HL-60/S4 treated with phorbol 12-myristate 13-acetate at 8.2 ng/mL for 4 days and 3 days (cell line): ENCODE measurements at regions not wholly inside any gene's neighbourhood (a gene's known extent, or its start where the extent isn't known, plus 50 kb on each side); places are given as distances from the start of the nearest gene placed in this dataset.

Experiments
- in situ Hi-C: fragments of 300-500 bp; cut with MboI; formaldehyde crosslinking; loops from 2 replicates; pipeline ENCODE4 v1.15.0; 2022; ENCODE audit warnings: low sequenced_read_pairs

DNA sequence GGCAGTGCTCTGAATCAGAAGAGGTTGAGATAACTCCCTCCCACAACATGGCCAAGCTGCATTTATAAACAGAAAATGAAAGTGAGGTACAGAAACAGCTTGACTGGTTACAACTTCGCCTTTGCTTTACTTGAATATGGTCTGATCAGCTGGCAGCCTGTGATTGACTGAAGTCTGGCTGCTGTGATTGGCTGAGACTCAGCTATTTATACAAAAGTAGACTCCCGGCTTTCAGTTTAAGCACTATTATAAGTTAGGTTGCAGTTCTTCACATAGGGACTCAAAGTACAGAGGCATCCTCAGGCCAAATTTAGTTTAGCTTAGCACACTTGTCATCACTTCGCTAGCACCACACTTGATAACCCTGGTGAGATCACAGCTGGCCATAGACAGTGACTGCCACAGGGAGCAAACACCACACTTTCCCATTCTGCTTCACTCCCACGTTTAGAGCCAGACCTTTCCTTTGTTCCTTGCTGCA, 362.6 kb downstream of the EPM2A start:
- in situ Hi-C loops: no loop called here

GRCh38 chr6:145373826-145374225, 361.5 kb downstream of the EPM2A start:
- in situ Hi-C loops: no loop called here

DNA sequence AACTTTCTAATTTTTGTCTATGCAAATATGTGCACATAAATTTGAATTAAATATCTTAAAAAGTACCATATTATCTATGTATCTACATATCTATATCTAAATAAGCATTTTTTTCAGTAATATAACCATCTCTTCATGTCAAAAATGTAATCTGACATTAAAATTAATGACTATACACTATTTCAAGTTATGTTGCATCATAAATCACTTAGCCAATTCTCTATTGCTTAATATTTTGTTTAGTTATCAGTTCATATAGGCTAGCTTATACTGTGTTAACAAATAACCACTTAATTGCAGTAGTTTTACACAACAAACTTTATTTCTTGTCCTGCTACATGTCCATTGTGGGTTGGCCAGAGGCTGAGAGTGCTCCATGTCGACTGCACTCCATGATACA, 360.8 kb downstream of the EPM2A start:
- in situ Hi-C loops: no loop called here

DNA sequence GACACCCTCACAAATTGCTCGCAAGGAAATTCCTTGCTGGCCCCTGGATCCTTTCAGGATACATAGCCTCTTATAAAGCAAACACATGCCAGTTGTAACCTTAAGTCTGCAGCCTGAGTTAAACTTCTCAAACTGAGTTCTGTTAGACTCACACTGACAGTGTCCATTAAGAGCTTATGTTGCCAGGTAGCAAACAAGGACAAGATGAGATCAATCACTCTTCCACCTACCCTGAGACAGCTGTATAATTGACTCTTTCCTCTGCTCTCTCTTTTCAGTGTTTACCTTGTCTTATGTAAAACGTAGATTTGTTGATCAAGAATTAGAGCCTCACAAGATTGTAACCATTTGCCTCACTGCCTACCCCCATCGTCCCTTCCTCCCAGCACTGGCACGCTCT, 359.8 kb downstream of the EPM2A start:
- in situ Hi-C loops: no loop called here

DNA sequence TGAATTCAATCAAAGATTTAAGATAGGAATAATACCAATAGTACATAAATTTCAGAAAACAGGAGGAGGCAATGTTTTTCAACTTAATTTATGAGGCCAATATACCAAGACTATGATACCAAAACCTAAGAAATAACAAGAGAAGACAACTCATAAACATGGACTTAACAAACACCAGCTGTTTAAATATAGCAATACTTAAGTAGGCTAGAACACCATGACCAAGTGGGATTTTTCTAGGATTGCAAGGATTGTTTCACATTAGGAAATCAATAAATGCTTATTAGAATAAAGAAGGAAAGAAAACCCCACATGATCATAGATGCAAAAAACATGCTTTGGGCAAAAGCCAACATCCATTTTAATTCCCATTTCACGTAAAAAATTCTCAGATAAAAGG, 355.1 kb downstream of the EPM2A start:
- in situ Hi-C loops: no loop called here

DNA sequence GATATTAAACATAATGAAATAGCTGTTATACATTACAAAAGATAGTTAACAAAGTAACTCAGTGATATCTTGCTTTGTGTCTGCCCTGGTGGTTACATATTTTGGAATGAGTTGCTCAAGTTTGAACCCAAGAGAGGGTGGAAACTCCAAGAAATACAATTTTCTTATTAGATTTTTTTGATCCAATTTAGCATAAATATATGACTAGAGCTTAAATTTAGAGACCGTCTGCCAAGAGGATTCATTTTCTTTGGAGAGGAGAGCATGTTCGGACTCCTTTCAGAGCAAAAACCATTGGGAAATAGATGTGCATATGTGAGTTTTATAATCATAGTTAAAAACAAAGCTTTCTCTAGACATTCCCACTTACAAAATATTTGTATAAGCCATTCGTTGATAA, 353.4 kb downstream of the EPM2A start:
- in situ Hi-C loops: no loop called here

DNA sequence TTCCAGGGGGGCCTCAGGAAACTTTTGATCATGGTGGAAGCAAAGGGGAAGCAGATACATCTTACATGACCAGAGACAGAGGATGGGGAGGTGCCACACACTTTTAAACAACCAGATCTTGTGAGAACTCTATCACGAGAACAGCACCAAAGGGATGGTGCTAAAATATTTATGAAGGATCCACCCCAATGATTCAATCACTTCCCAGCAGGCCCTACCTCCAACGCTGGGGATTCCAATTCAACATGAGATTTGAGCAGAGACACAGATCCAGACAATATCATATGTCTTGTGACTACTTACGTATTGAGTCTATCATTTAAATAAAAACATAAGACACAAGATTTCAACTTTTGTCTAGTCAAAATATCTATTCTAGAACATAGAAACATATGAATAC, 351.9 kb downstream of the EPM2A start:
- in situ Hi-C loops: no loop called here

DNA sequence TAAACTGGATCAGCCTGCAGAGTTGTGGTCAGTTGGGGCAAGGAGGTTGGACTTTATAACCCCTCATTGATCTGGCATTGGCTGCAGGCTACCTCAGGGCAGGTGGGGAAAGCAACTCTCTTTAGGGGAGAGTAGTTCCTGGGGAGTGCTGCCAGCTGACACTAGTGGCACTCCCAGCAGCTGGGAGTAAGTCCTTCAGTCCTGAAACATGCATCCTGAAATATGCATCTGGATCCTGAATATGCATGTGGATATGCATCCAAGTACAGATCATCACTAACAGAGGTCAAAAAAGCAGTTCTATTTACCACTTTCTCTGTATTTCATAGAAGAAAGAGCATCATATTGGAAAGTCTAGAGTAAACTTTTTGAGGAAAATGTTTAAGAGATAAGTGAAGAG, 350.8 kb downstream of the EPM2A start:
- in situ Hi-C loops: no loop called here

DNA sequence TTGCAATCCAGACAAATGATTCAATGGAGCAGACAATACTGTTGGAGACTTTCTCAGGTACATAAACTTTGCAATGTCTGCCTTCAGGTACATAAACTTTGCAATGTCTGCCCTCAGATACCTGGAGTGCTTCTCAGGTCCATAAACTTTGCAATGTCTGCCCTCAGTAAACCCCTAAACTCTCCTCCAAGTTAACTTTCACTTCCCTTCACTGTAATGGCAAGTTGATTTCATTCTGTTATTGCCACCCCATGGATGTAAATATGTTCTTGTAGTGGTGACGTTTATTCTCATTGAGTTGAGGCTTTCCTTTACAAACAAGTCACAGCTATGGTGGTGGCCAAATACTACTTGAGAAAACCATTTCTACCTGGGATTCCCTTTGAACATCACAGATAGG, 338.8 kb downstream of the EPM2A start:
- in situ Hi-C loops: no loop called here

DNA sequence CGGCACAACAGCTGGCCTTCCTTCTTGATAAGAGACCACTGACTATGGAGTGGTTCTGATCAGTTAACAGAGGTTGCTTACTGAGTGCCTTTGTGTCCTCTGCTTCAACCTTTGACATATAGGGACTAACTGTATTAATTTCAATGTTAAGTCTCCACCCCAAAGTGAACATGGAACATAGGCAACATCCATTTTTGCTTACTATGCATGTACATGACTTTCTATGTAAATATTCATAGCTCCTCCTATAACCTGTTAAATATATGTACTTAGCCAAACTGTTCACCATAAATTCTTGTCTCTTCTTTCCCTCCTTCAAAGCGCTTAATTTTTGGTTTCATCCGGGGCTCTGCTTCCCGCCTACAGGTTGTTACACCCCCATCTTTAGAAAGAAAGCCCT, 334.8 kb downstream of the EPM2A start:
- in situ Hi-C loops: no loop called here

GRCh38 chr6:145405006-145405551, 330.2 kb downstream of the EPM2A start:
- in situ Hi-C loops: no loop called here

- in situ Hi-C loops: no loop called here
Measured at GRCh38 chr6:145406783-145407182, 328.5 kb downstream of the EPM2A start.

DNA sequence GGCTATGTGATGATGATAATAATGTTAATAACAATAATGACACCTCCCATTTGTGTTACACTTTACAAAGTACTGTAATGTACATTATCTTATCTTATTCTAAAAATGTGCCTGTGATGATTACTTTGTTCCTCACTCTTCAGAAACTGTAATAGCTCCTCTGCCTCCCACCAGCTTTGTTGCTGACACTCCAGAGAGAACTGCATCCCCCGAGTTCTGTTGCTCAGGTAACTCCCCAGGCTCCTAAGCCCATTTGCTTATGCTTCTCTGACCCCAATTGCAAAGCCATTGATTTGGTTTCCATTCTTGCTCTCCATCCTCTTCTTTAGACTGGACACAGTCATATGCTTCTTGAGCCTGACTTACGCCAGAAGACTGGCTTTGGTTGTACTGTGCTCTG, 319.7 kb downstream of the EPM2A start:
- in situ Hi-C loops: no loop called here

GRCh38 chr6:145420599-145420998, 314.7 kb downstream of the EPM2A start:
- in situ Hi-C loops: no loop called here

- in situ Hi-C loops: no loop called here
Measured at GRCh38 chr6:145423936-145424335, 311.4 kb downstream of the EPM2A start.

- in situ Hi-C loops: no loop called here
Measured at GRCh38 chr6:145427232-145427631, 308.1 kb downstream of the EPM2A start.

DNA sequence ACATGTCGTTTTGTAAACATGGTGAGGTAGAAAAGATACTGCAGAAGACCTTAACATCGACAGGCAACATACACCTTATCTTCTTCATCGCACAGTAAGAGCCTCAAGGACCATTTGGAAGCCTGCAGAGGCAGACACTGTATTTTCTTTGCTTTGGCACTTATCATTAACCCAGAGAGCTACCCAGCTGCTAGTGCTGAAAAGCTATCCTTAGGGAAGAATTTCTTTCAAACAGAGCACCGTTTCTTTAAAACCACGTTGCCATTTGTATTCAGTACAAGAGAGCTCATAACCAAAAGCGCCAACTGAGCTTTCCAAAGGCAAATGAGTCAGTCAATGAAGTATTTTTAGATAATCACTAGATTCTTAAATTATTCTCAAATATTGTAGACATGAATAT, 306.6 kb downstream of the EPM2A start:
- in situ Hi-C loops: no loop called here

- in situ Hi-C loops: no loop called here
Measured at GRCh38 chr6:145442110-145442509, 293.2 kb downstream of the EPM2A start.

DNA sequence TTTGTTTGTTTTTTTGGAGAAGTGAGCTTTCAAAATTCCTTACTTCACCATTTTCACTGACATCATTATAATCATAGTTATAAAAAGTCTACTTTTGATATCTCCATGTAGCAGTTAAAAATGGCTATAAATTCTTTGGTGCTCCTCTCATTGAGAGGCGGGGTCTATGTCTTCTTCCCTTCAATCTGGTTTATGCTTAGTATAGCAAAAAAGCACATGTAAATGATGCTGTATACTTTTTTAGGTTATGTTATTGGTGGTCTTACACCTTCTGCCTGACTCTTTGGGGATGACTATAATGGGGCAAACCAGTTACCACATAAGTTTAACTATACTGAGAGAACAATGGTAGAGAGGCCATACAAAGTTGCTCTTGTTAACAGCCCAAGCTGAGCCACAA, 289.6 kb downstream of the EPM2A start:
- in situ Hi-C loops: no loop called here

- in situ Hi-C loops: no loop called here
Measured at GRCh38 chr6:145451029-145451428, 284.3 kb downstream of the EPM2A start.

DNA sequence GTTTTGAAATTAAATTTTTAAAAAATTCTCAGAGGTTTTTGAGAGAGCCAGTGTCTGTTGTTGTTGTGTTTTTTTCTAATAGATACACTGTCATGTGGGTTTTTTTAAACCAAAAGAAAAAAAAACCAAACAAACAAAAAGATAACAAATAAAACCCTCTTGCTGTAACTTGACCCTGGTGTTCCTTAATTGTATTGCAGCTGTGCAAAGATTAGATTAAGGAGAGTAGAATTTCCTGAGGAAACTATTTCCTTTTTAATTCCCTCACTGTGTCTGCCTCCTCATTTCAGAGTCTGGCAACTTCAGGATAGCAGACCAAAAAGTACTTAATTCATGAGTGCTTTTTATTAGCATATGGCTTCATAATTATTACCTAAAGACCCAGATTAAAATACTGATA, 281.9 kb downstream of the EPM2A start:
- in situ Hi-C loops: no loop called here

DNA sequence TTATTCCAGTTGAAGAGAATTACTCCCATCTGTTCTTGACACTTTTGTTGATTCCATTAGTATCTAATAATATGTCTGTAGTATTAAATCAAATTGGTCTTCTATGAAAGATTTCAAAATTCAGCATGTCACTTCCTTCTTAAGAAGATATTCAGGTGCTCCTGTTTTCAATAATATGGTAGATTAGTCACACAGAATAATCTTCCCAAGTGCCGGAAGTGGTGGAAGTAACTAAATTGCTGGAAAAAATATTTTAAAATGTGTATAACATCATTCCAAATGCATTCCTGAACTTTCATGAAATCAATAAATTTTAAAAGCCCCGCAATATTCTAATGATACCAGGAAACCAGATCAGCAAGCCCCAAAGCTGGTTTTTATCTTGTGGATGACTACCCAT, 281.3 kb downstream of the EPM2A start:
- in situ Hi-C loops: no loop called here

DNA sequence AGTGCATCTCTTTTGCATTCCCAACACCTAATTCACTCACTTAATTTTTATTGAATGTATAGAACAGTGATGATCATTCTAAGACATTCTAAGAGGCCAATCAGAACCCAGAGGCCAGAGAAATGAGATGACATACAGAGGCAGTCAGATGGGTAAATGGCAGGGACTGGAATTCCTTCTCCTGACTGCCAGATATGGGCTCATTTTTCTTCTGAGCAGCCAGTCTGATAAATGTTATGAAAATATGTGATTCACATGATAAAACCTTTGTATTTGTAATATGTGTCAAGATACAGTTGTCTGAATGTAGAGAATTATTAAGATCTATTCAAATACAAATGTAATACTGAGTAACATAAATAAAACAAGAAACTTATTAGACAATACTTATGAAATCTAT, 277.8 kb downstream of the EPM2A start:
- in situ Hi-C loops: no loop called here

- in situ Hi-C loops: no loop called here
Measured at GRCh38 chr6:145468534-145468933, 266.8 kb downstream of the EPM2A start.
